ENCODE measurements at regions not wholly inside any gene's neighbourhood (a gene's known extent, or its start where the extent isn't known, plus 50 kb on each side); places are given as distances from the start of the nearest gene placed in this dataset.

GRCh38 chr14:48129472-48129871 is 454.1 kb upstream of the MDGA2 start:
- TF ChIP-seq CTCF (IDR thresholded peaks at IDR 0.05; ENCODE audit: borderline replicate concordance, insufficient read depth, low read depth, low read length): no peak
- H3K4me3 ChIP-seq (ENCODE audit: low read depth, low read length): no peak overlapping the region

GRCh38 chr14:48127674-48128073 is 452.3 kb upstream of the MDGA2 start:
- no peak overlapping the region for H3K4me3 ChIP-seq (ENCODE audit: low read depth, low read length)
- no peak for TF ChIP-seq CTCF (IDR thresholded peaks at IDR 0.05; ENCODE audit: borderline replicate concordance, insufficient read depth, low read depth, low read length)

- no peak overlapping the region for H3K4me3 ChIP-seq (ENCODE audit: low read depth, low read length)
- no peak for TF ChIP-seq CTCF (IDR thresholded peaks at IDR 0.05; ENCODE audit: borderline replicate concordance, insufficient read depth, low read depth, low read length)
These were observed 450.2 kb upstream of the MDGA2 start for GRCh38 chr14:48125654-48126053.

- TF ChIP-seq CTCF (IDR thresholded peaks at IDR 0.05; ENCODE audit: borderline replicate concordance, insufficient read depth, low read depth, low read length): no peak
- H3K4me3 ChIP-seq (ENCODE audit: low read depth, low read length): no peak overlapping the region
These were observed 438.3 kb upstream of the MDGA2 start for GRCh38 chr14:48113713-48114112.

GRCh38 chr14:48111151-48111550 is 435.7 kb upstream of the MDGA2 start:
- no peak for TF ChIP-seq CTCF (IDR thresholded peaks at IDR 0.05; ENCODE audit: borderline replicate concordance, insufficient read depth, low read depth, low read length)
- no peak overlapping the region for H3K4me3 ChIP-seq (ENCODE audit: low read depth, low read length)

- no peak for TF ChIP-seq CTCF (IDR thresholded peaks at IDR 0.05; ENCODE audit: borderline replicate concordance, insufficient read depth, low read depth, low read length)
- H3K4me3 ChIP-seq (ENCODE audit: low read depth, low read length): no peak overlapping the region
These were observed 432.2 kb upstream of the MDGA2 start for GRCh38 chr14:48107646-48108045.

GRCh38 chr14:48096897-48097296 is 421.5 kb upstream of the MDGA2 start:
- no peak overlapping the region for H3K4me3 ChIP-seq (ENCODE audit: low read depth, low read length)
- no peak for TF ChIP-seq CTCF (IDR thresholded peaks at IDR 0.05; ENCODE audit: borderline replicate concordance, insufficient read depth, low read depth, low read length)
